CD4-positive, alpha-beta T cell treated with Interleukin-4 for 4 hours (primary cell): ENCODE measurements at regions not wholly inside any gene's neighbourhood (a gene's known extent, or its start where the extent isn't known, plus 50 kb on each side); places are given as distances from the start of the nearest gene placed in this dataset.

ENCODE experiments used
- DNase-seq: peaks from one replicate; pipeline ENCODE4 v3.0.0-alpha.2; 2020

DNA sequence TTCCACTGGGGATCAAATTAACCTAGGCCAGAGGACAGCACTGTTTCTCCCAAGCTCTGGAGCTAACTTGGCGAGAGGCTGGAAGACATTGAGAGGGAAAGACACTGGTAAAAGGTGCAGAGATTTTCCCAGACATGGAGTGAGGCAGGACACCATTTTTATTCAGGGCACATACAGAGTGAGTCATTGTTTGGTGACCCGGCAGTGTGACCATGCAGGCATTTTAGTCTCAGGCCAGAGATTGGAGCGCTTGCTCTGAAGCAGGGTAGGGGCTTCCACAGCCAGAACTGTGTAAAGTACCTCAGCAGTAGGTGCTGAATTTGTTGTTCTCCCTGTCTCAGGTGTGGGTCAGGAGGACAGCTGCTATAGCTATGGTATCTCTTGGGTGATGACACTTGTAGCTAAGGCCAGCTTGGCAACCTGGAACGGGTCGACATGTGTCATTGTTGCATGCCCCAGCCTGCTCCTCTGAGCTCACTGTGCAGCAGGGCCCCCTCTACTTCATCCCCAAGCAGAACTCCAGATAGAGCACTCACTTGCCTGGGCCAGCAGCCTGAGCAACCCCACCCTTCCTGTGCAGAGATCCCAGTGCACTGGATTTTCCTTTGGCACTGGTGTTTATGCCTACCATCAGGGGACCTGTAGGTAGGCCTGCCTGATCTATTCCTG lies 79.8 kb upstream of the ATP8A1 start:
- DNase-seq: no peak

DNA sequence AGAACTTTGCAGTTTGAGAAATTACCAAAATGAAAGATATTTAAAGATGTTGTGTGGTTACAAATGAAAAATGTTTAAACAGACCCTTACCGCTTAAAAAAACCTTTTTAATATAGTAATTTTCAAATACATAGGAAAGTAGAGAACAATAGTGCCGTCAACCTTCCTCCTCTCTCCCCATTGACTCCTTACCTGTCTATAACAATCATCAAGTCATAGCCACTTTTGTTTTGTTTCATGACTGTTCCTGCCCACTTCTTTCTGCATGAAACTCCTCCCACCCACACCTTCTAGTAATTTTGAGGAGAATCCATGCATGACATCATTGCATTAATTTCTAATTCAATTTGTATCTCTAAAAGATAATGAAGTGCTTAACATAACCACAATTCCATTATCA lies 76.5 kb upstream of the ATP8A1 start:
- no peak for DNase-seq

DNA sequence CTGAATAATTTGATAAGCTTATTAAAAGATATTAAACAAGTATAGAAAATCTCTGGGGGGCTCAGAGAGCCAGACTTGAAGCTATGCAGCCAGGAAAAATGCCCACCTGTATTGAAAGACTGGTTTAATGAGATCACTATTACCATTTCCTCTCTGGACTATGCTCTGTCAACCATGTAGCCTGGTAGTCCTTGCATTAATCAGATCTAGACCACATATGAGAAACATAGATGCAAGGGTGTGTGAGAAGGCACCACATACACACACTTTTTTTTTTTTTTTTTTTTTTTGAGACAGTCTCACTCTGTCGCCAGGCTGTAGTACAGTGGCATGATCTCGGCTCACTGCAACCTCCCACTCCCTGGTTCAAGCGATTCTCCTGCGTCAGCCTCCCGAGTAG lies 75.9 kb upstream of the ATP8A1 start:
- no peak for DNase-seq

DNA sequence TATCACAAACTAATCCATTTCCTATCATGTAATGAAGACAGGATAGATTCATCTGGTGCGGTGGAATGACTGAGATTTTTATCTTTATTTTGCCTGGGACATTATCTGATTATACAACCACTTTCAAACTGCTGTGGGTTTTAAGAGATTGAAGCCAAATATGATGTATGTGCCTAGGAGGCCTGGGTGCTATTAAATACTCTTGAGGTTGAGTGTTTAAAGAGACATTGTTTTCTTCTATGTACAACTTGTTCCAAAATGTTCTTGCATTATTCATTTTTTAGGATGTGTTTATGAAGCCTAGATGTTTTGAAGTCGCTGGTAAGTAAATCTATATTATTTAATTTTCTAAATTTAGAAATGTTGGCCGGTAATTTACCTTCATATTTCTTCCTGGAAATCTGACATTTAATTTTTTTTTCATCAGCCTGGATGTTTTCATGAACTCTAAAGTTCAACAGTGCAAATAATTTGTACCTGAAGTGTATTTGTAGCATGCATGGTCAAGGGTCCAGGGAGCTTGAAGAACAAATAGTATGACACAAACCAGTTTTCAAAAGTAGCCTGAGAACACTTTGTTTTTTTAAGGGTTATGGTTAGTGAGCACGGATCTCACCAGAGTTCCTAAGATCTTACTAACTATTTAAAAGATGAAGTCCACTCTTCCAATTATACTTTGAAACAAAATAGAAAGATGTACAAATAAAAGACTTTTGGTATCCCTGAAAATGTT lies 72.8 kb upstream of the ATP8A1 start:
- DNase-seq: no peak

DNA sequence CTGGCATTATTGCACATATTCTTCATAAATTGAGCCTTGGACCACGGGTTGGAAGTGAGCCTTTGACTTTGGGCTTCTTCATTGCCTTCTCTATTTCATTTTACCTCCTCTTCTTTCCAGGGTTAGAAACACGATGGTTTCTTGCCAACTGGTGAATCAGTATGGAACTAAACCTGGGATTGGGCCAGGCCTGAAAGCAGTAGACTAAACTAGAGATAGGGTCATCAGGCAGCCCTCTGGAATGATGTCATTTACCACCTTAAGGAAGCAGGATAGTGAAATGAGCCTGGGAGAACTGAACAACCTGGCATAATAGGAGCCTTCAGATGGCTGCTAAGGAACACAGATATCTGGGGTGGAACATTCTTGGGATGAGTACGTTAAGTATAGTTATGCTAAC lies 67.5 kb upstream of the ATP8A1 start:
- no peak for DNase-seq

DNA sequence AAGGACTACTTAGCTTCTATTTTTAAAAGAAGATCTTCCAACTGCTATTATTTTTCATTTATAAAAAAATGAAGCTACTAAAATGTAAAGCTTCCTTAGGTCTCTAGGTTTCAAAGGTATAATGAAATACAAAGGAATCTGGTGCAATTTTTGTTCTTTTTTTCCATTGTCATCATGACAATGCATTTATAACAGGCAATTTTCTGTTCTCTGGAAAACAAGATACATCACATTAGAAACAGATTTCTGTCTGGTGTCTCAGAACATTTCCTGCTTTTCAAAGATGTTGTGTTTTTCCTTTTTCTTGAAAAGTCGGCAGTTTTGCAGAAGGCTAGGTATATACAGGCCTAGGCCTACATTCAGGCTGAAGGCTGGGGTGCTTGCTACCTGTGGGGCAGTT lies 63.6 kb upstream of the ATP8A1 start:
- no peak for DNase-seq

DNA sequence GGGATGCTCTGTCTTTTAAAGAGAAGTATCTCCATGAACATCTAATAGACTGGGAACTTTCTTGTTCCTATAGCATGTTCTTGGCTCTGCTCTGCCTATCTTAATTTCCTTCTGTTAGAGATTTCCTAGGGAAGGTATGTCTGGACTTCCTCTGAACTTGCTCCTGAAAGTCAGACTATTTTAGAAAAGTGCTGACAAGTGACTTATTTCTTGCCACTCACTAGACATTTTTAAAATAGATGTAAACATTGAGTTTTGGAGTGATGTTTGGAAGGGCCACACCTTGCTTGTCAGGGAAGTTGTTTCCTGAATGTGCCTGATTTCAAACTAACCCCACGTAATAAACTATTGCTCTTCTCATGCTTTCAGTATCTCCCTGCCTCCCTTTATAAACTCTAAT lies 62.4 kb upstream of the ATP8A1 start:
- no peak for DNase-seq

DNA sequence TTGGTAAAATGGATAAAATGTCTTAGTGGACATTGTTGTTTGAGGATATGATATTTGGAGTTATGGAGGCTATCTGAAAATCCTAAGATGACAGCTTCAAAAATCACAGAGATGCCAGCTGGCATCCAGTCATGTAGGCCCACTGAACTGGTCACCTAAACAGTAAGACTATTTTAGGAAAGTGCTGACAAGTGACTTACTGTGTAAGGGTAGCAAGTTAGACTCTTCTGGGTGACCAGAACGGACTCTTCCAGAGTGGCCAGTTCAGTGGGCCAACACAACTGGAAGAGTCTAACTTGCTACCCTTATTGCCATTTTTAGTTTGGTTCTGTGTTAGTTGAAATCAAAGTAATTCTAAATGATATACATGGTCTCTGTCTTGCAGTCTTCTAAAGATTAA lies 61.4 kb upstream of the ATP8A1 start:
- no peak for DNase-seq

DNA sequence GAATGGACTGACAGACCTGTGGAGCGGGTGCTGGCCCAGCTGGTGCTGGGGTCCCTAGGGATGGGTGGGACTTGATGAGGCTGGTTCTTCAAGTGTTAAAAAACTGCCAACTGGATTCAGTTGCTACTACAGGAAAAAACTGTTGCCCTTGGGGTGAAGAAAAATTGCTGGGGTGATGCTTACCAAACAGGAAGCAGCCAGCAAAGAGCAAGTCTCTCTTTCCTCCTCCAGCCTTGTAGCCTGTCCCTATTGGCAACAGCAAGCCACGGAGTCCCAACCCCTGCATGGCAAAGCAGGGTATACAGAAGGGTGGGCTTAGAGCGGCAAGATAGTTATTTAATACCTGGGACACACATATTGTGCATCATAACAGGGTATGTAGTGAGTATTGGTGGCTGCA lies 60.1 kb upstream of the ATP8A1 start:
- DNase-seq: no peak

DNA sequence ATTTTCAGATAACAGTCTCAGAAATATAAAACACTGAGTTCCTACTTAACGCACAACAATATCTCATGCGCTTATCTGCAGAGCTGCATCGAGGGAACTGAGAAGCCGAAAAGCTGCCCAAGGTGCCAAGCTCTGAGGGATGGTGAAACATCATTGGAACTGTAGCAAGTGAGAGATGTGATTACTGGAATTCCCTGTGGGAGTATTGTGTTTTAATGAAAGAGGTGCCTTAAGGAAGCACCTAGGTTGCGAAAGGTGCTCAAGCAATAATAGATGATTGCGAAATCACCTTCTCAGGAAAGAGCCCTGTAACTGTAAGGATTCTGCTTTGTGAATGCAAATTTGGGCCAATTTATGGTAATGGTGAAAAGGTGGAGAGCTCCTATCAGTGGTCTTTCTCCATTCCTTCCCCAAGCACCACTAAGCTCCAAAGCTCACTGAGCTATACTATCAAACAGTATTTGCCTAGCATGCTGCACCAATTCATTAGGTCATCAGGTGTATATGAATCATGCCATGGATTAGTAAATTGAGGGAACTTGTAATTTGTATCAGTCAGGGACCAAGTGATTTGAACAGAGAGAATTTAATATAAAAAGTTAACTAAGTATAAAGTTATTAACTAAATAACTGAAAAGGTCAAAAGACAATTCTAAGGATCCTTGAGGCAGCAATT lies 59.0 kb upstream of the ATP8A1 start:
- no peak for DNase-seq

DNA sequence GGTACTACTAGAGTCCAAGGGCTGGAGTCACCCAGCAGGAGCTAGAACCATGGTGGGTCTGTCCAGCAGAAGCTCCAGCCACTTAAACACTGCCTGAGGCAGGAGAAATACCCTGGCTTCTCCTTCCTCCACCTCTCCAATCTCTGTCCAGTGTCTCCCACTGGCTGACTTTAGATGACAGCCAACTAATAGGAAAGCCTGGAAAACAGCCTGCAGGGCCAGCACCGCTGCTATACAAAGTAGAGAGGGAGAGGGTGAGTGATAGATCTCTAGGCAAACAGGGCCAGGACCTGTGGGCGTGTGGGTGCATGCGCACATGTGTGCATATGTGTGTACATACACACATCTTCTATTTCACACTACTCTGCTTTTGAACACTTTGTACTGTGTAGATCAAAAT lies 56.5 kb upstream of the ATP8A1 start:
- DNase-seq: no peak

DNA sequence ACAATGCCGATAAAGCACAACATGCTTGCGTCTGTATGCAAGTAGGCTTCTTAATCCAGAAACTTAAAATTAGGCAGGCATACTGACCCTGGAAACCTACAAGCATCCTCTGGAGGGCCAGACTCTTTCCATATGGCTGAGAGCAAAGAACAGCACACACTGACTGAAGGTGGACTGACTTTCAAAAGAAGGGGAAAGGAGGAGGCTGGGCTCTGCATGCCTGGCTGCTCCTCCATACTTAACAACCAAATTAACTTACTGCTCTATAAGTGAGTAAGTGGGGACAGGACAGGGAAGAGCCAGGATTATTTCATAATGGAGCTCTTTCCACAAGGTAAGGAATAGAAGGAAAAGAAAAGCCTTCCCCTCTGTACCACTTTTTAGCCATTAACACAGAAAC lies 55.9 kb upstream of the ATP8A1 start:
- DNase-seq: no peak

DNA sequence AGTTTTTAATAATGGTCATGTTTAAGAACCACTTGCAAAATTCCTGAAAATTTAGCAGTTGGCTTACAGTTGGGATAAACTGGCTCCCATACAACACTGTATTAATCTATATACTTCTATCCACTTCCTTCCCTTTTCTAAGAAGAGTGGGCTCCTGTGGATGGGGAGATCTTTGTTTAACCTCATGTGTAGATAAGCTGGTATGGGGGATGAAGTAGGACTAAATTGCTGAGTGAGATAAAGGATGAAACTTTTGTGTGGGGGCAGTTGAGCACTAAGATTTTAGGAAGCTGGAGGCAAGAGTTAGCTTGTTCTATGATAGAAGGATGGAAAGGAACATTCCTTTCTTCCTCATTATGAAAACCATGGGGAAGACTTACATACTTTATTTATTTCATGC lies 54.6 kb upstream of the ATP8A1 start:
- no peak for DNase-seq

DNA sequence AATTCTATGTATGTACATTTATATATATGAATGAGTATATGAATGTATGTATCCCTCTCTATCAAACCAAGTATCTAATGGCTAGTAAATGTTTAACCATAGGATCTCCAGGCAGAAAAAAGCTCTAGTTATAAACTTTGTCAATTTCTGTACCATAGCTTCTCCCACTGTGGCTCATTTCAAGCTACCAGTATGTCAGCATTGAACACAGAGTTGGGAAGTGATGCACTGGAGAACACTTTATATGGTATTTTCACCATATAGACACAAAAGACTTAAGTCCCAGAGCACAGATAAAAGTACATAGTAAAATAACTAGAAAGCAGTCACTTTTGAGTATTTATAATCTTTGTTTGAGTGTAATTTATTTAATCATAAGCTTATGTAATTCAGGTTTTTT lies 53.9 kb upstream of the ATP8A1 start:
- DNase-seq: no peak

DNA sequence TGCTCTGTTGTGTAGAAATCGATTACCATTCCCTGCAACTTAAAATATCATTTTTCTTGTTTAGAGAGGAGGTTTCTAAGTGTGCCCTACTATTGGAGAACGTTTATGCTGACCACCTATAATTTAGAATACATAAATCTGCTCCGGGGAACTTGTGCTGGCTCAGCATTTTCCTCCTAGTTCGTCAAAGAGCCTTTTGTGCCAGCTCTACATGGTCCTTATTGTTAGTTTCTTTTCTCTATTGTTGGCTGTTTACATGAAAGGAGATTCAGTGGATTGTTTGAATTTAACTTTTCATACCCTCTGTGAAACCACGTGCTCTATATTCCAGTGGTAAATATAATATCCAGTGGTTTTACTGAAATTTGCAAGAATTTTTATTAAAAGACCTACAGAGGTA lies 53.4 kb upstream of the ATP8A1 start:
- no peak for DNase-seq

DNA sequence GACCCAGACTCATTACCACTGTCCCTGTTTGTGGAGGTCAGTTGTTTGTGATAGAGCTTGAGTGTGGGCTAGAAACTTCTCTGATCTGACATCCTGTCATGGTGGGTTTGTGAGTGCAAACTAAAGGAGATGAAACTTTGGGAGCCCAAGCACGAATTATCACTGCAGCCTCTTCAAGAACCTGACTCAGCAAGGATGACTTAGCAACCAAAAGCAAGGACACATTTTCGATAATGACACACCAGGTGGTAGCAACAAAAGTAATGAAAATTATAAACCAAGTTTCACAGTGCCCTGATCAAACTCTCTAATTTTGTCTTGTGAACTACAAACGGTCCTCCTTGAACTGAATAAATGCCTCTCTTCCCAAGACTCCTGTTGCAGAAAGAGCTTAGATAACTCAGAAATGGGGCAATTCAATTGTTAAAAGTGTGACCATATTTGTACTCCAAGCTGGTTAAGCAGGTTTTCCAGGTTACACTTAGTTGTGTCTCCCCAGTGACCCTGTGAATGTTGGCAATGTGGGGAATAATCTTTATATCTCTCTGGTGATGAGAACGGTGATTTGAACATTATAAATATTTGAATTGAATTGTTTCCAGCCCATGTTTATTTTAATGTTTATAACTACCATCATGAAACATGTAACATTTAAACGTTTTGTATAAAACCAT lies 52.6 kb upstream of the ATP8A1 start:
- no peak for DNase-seq

DNA sequence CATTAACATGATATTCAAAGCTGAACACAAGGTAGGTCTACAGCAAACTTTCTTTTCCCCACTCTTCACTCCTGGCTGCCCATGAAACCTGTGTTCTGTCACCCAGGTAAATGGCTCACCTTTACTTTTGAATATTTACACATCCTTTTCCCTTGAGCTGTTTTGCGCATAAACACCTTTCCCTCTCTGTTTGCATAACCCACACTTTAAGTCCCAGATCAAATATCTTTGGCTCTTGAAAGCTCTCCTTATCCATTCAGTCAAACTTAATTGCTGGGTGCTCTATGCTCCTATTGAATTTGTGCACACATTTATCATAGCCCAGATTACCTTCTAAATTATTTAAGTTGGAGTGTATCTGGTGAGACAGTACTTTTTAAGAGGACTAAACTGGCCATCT lies 51.7 kb upstream of the ATP8A1 start:
- DNase-seq: no peak
